Astrocyte (in vitro differentiated cells and primary cell): ENCODE measurements at regions not wholly inside any gene's neighbourhood (a gene's known extent, or its start where the extent isn't known, plus 50 kb on each side); places are given as distances from the start of the nearest gene placed in this dataset.

Experiments
- CTCF ChIP-seq: IDR thresholded peaks from 2 replicates; pipeline ENCODE4 v1.5.1; 2011; ENCODE audit warnings: low read depth, mild to moderate bottlenecking, inconsistent platforms, low read length, moderate library complexity; ENCODE audit not compliant: insufficient read depth
- EZH2 ChIP-seq: IDR thresholded peaks from 2 replicates; pipeline ENCODE4 v1.6.1; 2012; ENCODE audit warnings: mild to moderate bottlenecking, low read length, inconsistent platforms; ENCODE audit not compliant: insufficient read depth

GRCh38 chr12:105736498-105736897 lies 402.3 kb downstream of the NUAK1 start:
- TF ChIP-seq CTCF (no peak), EZH2 (no peak)
